Epithelial cell of esophagus (primary cell): ENCODE measurements at regions not wholly inside any gene's neighbourhood (a gene's known extent, or its start where the extent isn't known, plus 50 kb on each side); places are given as distances from the start of the nearest gene placed in this dataset.

Experiments used
- DNase-seq: peaks from one replicate; pipeline ENCODE4 v3.0.0; 2010; ENCODE audit warnings: low read depth
- H3K4me3 ChIP-seq: 2 replicates; pipeline ENCODE4 v1.5.1; 2011; ENCODE audit warnings: mild to moderate bottlenecking, low read length, control low read depth
- TF ChIP-seq, protein P1 (sequence below): IDR thresholded peaks from 2 replicates; pipeline ENCODE4 v1.5.1; 2011; ENCODE audit warnings: low read depth, mild to moderate bottlenecking, low read length, control low read depth, inconsistent platforms; ENCODE audit not compliant: insufficient read depth; ENCODE audit errors: missing control alignments

DNA sequence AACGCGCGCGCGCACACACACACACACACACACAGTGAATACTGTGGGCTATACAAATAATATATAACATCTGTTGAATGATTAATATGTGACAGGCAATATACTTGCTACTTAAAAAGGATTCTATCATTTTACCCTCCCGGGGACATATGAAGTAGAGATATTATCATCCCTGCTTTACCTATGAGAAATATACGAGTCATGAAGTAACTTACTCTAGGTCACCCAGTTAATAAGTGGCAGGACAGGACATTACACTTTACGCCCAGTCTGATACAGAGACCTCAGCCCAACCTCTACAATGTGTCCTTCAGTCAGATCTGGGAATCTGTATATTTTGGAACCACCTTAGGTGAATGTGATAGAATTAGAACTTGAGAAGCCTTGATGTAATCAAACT, 55.4 kb downstream of the CCDC54 start:
- no peak for DNase-seq
- TF ChIP-seq, protein P1, sequence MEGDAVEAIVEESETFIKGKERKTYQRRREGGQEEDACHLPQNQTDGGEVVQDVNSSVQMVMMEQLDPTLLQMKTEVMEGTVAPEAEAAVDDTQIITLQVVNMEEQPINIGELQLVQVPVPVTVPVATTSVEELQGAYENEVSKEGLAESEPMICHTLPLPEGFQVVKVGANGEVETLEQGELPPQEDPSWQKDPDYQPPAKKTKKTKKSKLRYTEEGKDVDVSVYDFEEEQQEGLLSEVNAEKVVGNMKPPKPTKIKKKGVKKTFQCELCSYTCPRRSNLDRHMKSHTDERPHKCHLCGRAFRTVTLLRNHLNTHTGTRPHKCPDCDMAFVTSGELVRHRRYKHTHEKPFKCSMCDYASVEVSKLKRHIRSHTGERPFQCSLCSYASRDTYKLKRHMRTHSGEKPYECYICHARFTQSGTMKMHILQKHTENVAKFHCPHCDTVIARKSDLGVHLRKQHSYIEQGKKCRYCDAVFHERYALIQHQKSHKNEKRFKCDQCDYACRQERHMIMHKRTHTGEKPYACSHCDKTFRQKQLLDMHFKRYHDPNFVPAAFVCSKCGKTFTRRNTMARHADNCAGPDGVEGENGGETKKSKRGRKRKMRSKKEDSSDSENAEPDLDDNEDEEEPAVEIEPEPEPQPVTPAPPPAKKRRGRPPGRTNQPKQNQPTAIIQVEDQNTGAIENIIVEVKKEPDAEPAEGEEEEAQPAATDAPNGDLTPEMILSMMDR = no peak
- H3K4me3 ChIP-seq = peak overlapping the region; percentile 71

DNA sequence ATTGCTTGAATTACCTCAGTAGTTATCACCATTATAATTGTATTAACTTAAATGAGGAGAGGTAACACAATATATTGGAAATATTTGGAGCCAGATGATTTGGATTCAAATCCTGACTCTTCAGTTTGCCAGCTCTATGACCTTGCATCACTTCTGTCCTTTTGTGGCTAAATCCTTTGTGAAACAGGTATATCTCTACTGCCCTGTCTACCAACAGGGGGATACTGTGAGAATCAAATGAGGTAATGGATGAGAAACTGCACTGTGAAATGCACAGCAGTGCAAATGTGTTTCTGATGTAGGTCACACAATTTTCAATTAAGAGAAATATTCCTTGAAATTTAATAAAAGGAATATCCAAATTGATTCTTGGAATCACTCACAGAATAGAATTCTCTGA, 58.8 kb downstream of the CCDC54 start:
- TF ChIP-seq, protein P1 = no peak
- H3K4me3 ChIP-seq = no peak overlapping the region
- DNase-seq = no peak

DNA sequence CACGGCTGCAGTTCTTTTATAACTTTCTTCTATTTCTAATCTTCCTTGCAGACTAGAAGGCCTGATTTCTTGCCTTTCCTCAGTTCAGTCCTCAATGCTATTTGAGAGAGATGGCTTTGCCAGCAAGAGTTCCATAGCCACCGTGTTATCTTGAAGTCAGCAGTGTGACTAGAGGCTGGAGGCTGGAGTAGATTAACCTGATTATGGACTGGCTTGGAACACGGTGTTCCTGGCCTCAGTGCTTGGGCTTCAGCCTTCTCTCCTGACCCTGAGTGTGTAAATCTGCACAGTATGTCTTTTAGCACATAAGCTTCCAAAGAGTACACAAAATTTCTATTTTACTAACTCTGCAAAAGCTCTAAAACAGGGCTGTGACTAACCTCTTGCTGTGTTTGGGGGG, 61.4 kb downstream of the CCDC54 start:
- TF ChIP-seq, protein P1 = no peak
- DNase-seq = no peak

DNA sequence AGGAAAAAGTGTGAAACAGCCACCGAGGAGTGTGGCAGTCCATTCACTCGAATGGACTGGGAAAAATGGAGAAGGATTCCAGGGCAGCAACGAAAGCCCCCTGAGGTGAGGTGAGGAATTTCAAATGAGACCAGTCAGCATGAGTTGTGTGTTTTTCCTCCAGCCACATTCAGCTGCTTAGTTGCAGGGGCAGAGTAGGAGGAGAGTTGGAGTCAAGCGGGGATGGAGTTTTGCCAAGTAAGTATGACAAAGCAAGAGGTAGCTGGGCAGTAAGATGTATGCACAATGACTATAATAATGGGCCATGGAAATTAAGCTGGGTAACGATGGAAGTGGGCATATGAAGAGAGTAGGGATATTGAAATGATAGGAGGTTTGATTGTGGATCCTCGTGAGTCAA, 64.4 kb downstream of the CCDC54 start:
- no peak overlapping the region for H3K4me3 ChIP-seq
- TF ChIP-seq, protein P1 = no peak
- DNase-seq = no peak

More for the DNA sequence above, 61.4 kb downstream of the CCDC54 start:
- H3K4me3 ChIP-seq = no peak overlapping the region

DNA sequence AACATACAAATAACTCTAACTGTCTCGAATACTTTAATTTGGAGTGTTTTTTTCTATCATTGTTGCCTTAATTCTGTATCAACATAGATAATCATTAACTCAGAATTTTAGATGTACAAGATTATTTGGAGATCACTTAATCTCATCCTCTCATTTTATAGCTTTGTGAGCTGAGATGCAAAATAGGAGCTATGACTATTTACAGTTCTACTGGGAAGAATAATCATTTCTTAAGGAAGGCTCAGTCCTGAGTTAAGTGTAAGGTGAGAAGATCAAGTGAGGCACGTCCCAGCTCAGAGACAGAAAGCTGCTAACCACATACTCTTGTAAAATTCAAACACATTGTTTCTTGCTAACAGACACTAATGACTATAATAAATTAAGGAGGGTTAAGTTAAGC, 66.2 kb downstream of the CCDC54 start:
- DNase-seq = no peak
- TF ChIP-seq, protein P1 = no peak
- H3K4me3 ChIP-seq = no peak overlapping the region

DNA sequence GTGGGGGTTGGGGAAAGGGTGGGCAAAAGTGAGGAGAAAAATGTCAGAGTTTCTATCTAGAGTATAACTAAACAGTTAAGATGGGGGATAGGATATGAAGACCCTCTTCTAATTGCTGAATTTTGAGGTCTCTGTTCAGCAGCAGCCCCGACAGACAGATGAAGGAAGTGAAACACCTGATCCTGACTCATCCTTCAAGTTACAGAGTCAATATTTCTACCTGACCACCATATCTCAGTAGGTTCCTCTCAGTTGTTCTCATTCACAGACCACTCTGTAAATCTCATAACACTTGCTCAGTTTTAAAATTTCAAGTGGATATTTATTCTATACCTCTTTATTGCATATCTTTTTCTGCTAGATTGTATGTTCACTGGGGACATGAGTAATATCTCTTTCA, 69.5 kb downstream of the CCDC54 start:
- H3K4me3 ChIP-seq = no peak overlapping the region
- peak; percentile 17 for DNase-seq
- TF ChIP-seq, protein P1 = no peak

DNA sequence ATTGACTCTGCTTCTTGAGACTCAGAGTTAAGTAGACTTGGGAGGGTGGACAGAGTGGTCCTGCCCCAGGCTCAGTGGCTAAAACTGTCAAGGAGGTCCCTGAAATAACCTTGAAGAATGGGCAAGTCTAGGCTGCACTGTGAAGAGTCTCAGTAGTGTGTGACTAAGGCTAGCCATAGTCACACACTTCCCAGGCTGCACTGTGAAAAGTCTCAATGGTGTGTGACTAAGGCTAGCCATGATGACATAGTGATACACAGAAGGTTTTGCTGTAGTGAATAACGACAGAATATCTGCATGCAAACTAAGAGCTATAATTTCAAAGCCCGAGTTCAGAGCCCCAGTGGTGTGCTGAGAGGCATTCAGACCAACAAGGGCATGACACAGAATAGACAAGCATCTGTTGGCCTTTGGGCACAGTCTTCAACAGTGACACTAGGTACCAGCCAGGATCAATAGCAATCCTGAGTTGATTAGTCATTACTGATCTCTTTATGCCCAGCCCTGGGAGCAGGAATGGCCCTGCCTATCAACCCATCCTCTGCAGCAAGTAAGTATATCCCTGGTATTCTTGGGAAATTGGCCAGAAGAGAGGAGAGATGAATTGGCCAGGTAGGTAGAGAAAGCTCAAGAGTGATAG, 72.4 kb upstream of the BBX start:
- TF ChIP-seq, protein P1 = no peak
- DNase-seq = peak; percentile 87
- no peak overlapping the region for H3K4me3 ChIP-seq
